Neural progenitor cell (in vitro differentiated cells): ENCODE measurements at regions not wholly inside any gene's neighbourhood (a gene's known extent, or its start where the extent isn't known, plus 50 kb on each side); places are given as distances from the start of the nearest gene placed in this dataset.

ENCODE experiments used
- DNase-seq: peaks from one replicate; pipeline ENCODE4 v3.0.0-alpha.2; 2016; ENCODE audit warnings: low spot score
- H2AFZ ChIP-seq: fragments of 200-600 bp; sonication (generic); replicated peaks from 2 replicates; pipeline ENCODE4 v1.6.1; 2016; ENCODE audit warnings: antibody characterized with exemption
- H3F3A ChIP-seq: fragments of 200-600 bp; sonication (generic); 2 replicates; pipeline ENCODE4 v1.6.1; 2016; ENCODE audit warnings: antibody characterized with exemption, low read depth
- H3K27ac ChIP-seq: fragments of 200-600 bp; sonication (generic); 2 replicates; pipeline ENCODE4 v1.5.1; 2016; ENCODE audit warnings: mild to moderate bottlenecking
- H3K27me3 ChIP-seq: fragments of 200-600 bp; sonication (generic); 2 replicates; pipeline ENCODE4 v1.6.1; 2016; ENCODE audit warnings: mild to moderate bottlenecking, moderate library complexity
- H3K36me3 ChIP-seq: fragments of 200-600 bp; sonication (generic); 2 replicates; pipeline ENCODE4 v1.5.1; 2016
- H3K4me1 ChIP-seq: fragments of 200-600 bp; sonication (generic); 2 replicates; pipeline ENCODE4 v1.6.1; 2016; ENCODE audit warnings: mixed run types
- H3K4me2 ChIP-seq: fragments of 200-600 bp; sonication (generic); 2 replicates; pipeline ENCODE4 v1.6.1; 2016
- H3K4me3 ChIP-seq: fragments of 200-600 bp; sonication (generic); 2 replicates; pipeline ENCODE4 v1.5.1; 2016
- H3K79me2 ChIP-seq: fragments of 200-600 bp; sonication (generic); 2 replicates; pipeline ENCODE4 v1.6.1; 2016; ENCODE audit warnings: low read depth
- H3K9ac ChIP-seq: fragments of 200-600 bp; sonication (generic); 2 replicates; pipeline ENCODE4 v1.6.1; 2016
- H3K9me3 ChIP-seq: fragments of 200-600 bp; sonication (generic); 2 replicates; pipeline ENCODE4 v1.5.1; 2016; ENCODE audit warnings: low read depth
- H4K20me1 ChIP-seq: fragments of 200-600 bp; sonication (generic); 2 replicates; pipeline ENCODE4 v1.6.1; 2016; ENCODE audit warnings: low read depth
- H3K27ac Mint-ChIP-seq: 3 replicates; pipeline ENCODE4 v1.8.0; 2021; ENCODE audit warnings: mixed read lengths
- H3K27me3 Mint-ChIP-seq: 2 replicates; pipeline ENCODE4 v1.8.0; 2022; ENCODE audit warnings: low read depth, mild to moderate bottlenecking, inconsistent platforms, moderate library complexity, mixed read lengths; ENCODE audit not compliant: insufficient read depth
- H3K36me3 Mint-ChIP-seq: 3 replicates; pipeline ENCODE4 v1.8.0; 2021; ENCODE audit warnings: mixed read lengths
- H3K4me1 Mint-ChIP-seq: 3 replicates; pipeline ENCODE4 v1.8.0; 2021; ENCODE audit warnings: mixed read lengths
- H3K4me3 Mint-ChIP-seq: 3 replicates; pipeline ENCODE4 v1.8.0; 2021; ENCODE audit warnings: mild to moderate bottlenecking, moderate library complexity, mixed read lengths
- H3K9me3 Mint-ChIP-seq: 3 replicates; pipeline ENCODE4 v1.8.0; 2020; ENCODE audit warnings: mixed read lengths
- CTCF ChIP-seq: fragments of 200-600 bp; sonication (generic); IDR thresholded peaks from 2 replicates; pipeline ENCODE4 v1.5.1; 2017; ENCODE audit warnings: antibody characterized with exemption, mild to moderate bottlenecking
- EZH2 ChIP-seq: fragments of 200-600 bp; sonication (generic); IDR thresholded peaks from 2 replicates; pipeline ENCODE4 v1.6.1; 2017; ENCODE audit warnings: antibody characterized with exemption, mild to moderate bottlenecking, moderate library complexity
- EZH2phosphoT487 ChIP-seq: fragments of 200-600 bp; sonication (generic); IDR thresholded peaks from 2 replicates; pipeline ENCODE4 v1.6.1; 2017; ENCODE audit warnings: antibody characterized with exemption

DNA sequence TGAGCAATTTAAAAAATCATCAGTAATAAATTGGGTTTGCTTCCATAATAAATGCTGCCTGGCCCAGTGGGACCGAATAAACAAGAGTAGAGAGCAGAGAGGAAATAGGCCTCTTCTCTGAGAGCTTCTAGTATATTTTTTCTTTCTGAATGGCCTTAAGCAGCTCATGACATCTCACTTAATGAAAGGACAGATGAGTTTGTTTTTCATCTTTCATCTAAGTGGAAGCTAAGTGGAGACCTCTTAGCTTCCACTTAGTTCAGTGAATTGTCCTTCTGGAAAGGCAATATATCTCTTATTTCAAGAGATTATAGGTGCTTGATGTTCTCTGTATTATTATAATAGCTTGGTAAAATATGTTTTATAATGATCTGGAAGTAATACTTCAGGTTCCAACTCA lies 245.9 kb upstream of the ANO3 start:
- Histone ChIP-seq H3K4me3 (no peak overlapping the region), H2AFZ (no peak overlapping the region), H3K9ac (no peak overlapping the region), H3F3A (no peaks in the 10 kb centered on the region), H4K20me1 (no peaks in the 10 kb centered on the region), H3K79me2 (no peaks in the 10 kb centered on the region), H3K36me3 (no peaks in the 10 kb centered on the region), H3K27ac (no peak overlapping the region), H3K4me1 (no peaks in the 10 kb centered on the region), H3K27me3 (no peaks in the 10 kb centered on the region), H3K9me3 (no peaks in the 10 kb centered on the region), H3K4me2 (no peak overlapping the region)
- H3K4me3 Mint-ChIP-seq = no peak overlapping the region
- no peaks in the 10 kb centered on the region for H3K36me3 Mint-ChIP-seq
- TF ChIP-seq CTCF (no peak), EZH2 (no peak), EZH2phosphoT487 (no peak)
- no peaks in the 10 kb centered on the region for H3K9me3 Mint-ChIP-seq
- no peak overlapping the region for H3K27ac Mint-ChIP-seq
- H3K27me3 Mint-ChIP-seq = no peaks in the 10 kb centered on the region
- DNase-seq = no peak
- H3K4me1 Mint-ChIP-seq = no peaks in the 10 kb centered on the region

GRCh38 chr11:26087120-26087935 lies 244.6 kb upstream of the ANO3 start:
- Histone ChIP-seq H3K27ac (no peak overlapping the region), H3K36me3 (no peaks in the 10 kb centered on the region), H3K4me2 (no peak overlapping the region), H2AFZ (no peak overlapping the region), H3K9ac (no peak overlapping the region), H3K4me3 (no peak overlapping the region), H3K79me2 (no peaks in the 10 kb centered on the region), H3K9me3 (no peaks in the 10 kb centered on the region), H3K4me1 (no peaks in the 10 kb centered on the region), H4K20me1 (no peaks in the 10 kb centered on the region), H3F3A (no peaks in the 10 kb centered on the region), H3K27me3 (no peaks in the 10 kb centered on the region)
- Mint-ChIP-seq H3K36me3 (no peaks in the 10 kb centered on the region), H3K9me3 (no peaks in the 10 kb centered on the region), H3K4me1 (no peaks in the 10 kb centered on the region), H3K4me3 (no peak overlapping the region), H3K27ac (no peak overlapping the region), H3K27me3 (no peaks in the 10 kb centered on the region)
- DNase-seq = no peak
- no peak for TF ChIP-seq EZH2
- TF ChIP-seq EZH2phosphoT487 = no peak
- TF ChIP-seq CTCF = no peak

- no peak for TF ChIP-seq EZH2
- TF ChIP-seq EZH2phosphoT487 = no peak
- no peak for TF ChIP-seq CTCF
- no peak overlapping the region for H3K4me2 ChIP-seq
- Mint-ChIP-seq H3K4me1 (no peaks in the 10 kb centered on the region), H3K9me3 (no peaks in the 10 kb centered on the region), H3K36me3 (no peaks in the 10 kb centered on the region), H3K27ac (no peak overlapping the region), H3K4me3 (no peak overlapping the region), H3K27me3 (no peaks in the 10 kb centered on the region)
- H3K9me3 ChIP-seq = no peaks in the 10 kb centered on the region
- H3K36me3 ChIP-seq = no peaks in the 10 kb centered on the region
- no peak overlapping the region for H2AFZ ChIP-seq
- no peak overlapping the region for H3K27ac ChIP-seq
- H3K27me3 ChIP-seq = no peaks in the 10 kb centered on the region
- no peaks in the 10 kb centered on the region for H4K20me1 ChIP-seq
- H3K4me1 ChIP-seq = no peaks in the 10 kb centered on the region
- no peaks in the 10 kb centered on the region for H3K79me2 ChIP-seq
- H3K9ac ChIP-seq = no peak overlapping the region
- H3K4me3 ChIP-seq = no peak overlapping the region
- no peaks in the 10 kb centered on the region for H3F3A ChIP-seq
- DNase-seq = no peak
These were observed 243.5 kb upstream of the ANO3 start for GRCh38 chr11:26088391-26088790.
